Left colon (tissue), 2 donors: ENCODE measurements at regions not wholly inside any gene's neighbourhood (a gene's known extent, or its start where the extent isn't known, plus 50 kb on each side); places are given as distances from the start of the nearest gene placed in this dataset.
"Not testable (repeated sequence)": the region's sequence is repeated elsewhere in the genome, so short reads cannot be mapped to it uniquely, and the experiment has no call there.

Experiments used
- ATAC-seq: fragments of 200-7000 bp; cut with Tn5 transposase; one replicate; pipeline ENCODE4 v1.9.1; 2020; ENCODE audit warnings: mild to moderate bottlenecking, moderate library complexity
- DNase-seq, 2 donors: peaks; one replicate each; pipeline ENCODE4 v3.0.0-alpha.2; 2020
- intact Hi-C, 2 donors: fragments of 100-400 bp; cut with DNase I in 1 of 2; cut with micrococcal nuclease in 1 of 2; formaldehyde crosslinking; loops; one replicate each; pipeline versions ENCODE4 v1.11.2 to v1.14.0; 2022; cut with DNase I, micrococcal nuclease
- donor health status: DM: no; HTN: no; CAD: no.
- donor health status: DM: yes; HTN: yes; CAD: no.

DNA sequence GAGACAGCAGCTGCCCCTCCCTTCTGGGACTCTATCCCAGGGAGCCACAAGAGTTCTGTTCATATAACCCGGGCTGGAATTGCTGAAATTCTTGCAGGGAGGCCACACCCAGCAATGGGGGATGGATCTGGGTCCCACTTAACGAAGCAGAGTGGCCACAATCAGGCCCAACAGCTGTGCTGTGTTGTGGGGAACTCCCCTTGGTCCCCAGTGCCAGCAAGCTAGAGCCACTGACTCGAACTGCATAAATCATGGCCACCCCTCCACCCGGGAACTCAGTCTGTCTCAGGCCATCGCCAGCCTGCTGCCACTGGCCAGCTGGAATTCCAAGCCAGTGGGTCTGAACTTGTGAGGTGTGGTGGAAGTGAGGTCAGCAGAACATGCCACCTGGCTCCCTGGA lies 111.1 kb downstream of the KLF8 start:
- DNase-seq (no peak), ATAC-seq (no peak)
- intact Hi-C loops, result no loop called here

DNA sequence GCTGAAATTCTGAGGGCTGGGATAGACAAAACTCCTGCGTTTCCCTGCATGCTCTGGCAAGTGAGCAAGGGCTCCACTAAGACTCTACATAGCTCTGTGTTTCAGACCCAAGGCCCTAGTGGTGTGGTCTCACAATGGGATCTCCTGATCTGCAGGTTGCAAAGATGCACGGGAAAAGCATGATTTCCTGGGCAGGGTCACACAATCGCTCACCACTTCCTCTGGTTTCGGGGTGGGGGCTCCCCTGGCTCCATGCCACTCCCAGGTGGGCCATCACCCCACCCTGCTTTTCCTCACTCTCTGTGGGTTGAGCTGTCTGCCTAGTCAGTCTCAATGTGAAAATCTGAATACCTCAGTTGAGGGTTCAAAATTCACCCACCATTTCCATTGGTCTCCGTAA lies 111.5 kb downstream of the KLF8 start:
- intact Hi-C loops, result no loop called here
- no peak for DNase-seq
- no peak for ATAC-seq

- intact Hi-C loops, ATAC-seq, DNase-seq: not testable (repeated sequence)
Observed at GRCh38 chrX:56358145-56358544, 126.0 kb downstream of the KLF8 start.

GRCh38 chrX:56365171-56365570 lies 133.0 kb downstream of the KLF8 start:
- intact Hi-C loops, ATAC-seq: not testable (repeated sequence)

DNA sequence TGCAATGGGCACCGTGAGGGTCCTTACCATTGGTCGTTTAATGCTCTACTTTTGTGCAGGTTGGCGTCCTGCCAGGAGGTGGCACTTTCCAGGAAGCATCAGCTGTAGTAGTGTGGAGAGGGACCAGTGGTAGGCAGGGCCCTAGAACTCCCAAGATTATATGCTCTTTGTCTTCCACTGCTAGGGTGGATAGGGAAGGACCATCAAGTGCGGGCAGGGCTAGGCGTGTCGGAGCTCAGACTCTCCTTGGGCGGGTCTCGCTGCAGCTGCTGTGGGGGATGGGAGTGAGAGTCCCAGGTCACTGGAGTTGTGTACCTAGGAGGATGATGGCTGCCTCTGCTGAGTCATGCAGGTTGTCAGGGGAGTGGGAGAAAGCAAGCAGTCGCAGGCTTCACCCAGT lies 134.7 kb downstream of the KLF8 start:
- peak; percentile 34 to 42 for DNase-seq
- intact Hi-C loops, result no loop called here
- peak; percentile 58 for ATAC-seq

More at GRCh38 chrX:56365171-56365570, 133.0 kb downstream of the KLF8 start:
- not testable (repeated sequence) for DNase-seq

DNA sequence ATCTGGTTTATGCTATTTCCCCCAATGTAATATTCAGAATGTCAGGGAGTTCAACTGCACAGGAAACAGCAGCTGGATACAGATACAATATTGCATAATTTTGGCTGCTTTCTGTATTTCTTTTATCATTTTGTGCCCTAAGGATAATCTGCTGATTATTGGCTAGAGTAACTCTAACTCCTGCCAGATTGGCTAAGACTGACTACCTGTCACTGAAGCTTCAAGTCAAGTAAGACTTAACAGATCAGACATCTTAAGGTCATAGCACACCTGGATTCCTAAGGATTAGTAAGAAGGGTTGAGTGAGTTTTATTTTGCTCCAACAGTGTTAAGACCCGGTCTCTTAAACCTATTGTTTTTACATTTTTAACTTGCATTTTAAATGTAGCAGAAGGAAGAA lies 136.8 kb downstream of the KLF8 start:
- intact Hi-C loops, result no loop called here
- DNase-seq (no peak), ATAC-seq (no peak)

DNA sequence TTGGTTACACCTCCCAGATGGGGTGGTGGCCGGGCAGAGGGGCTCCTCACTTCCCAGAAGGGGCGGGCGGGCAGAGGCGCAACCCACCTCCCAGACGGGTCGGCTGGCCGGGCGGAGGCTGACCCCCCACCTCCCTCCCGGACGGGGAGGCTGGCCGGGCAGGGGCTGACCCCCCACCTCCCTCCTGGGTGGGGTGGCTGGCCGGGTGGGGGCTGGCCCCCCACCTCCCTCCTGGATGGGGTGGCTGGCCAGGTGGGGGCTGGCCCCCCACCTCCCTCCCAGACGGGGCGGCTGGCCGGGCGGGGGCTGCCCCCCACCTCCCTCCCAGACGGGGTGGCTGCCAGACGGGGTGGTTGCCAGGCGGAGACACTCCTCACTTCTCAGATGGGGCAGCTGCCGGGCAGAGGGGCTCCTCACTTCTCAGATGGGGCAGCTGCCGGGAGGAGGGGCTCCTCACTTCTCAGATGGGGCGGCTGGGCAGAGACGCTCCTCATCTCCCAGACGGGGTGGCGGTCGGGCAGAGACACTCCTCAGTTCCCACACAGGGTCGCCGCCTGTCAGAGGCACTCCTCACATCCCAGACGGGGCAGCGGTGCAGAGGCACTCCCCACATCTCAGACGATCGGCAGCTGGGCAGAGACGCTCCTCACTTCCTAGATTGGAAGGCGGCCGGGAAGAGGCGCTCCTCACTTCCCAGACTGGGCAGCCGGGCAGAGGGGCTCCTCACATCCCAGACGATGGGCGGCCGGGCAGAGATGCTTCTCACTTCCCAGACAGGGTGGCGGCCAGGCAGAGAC lies 148.0 kb downstream of the KLF8 start:
- DNase-seq, intact Hi-C loops, ATAC-seq: not testable (repeated sequence)

GRCh38 chrX:56382278-56382677 lies 150.1 kb downstream of the KLF8 start:
- DNase-seq (no peak), ATAC-seq (no peak)
- intact Hi-C loops, result no loop called here

DNA sequence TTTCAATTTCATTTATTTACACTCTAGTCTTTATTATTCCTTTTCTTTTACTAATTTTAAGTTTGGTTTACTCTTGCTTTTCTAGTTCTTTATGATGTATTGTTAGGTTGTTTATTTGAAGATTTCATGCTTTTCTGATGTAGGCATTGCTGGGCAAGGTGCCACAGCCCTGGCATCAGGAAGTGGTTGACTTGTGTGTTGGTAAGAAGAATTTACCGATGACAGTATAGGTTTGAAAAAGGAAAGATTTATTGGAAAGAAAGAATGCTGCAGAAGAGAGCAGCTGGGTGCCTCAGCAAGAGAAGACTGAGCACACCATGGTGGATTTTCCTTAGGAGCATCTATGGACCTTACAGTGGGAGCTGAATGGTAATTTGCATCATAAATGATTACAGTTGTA lies 153.2 kb downstream of the KLF8 start:
- intact Hi-C loops, result no loop called here
- ATAC-seq, result no peak
- DNase-seq, result no peak

DNA sequence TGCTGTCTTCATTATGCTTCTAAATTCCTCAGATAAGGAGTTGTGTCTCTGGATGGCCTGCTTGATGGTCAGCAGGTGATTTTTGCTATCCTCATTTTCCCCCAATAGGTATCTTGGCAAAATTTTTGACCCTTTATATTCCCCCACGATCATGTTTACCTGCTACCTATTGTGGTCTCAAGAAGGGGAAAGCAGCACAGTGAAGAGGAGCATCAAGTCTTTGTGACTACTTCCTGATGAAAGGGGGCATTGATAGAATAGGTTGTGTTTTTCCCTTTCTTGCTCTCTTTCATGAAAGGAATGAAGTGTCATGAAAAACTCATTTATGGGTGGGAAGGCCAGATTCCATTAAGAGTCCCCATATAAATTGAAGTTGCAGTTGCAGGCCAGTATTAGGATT lies 153.8 kb downstream of the KLF8 start:
- ATAC-seq, result no peak
- DNase-seq, result no peak
- intact Hi-C loops, result no loop called here

DNA sequence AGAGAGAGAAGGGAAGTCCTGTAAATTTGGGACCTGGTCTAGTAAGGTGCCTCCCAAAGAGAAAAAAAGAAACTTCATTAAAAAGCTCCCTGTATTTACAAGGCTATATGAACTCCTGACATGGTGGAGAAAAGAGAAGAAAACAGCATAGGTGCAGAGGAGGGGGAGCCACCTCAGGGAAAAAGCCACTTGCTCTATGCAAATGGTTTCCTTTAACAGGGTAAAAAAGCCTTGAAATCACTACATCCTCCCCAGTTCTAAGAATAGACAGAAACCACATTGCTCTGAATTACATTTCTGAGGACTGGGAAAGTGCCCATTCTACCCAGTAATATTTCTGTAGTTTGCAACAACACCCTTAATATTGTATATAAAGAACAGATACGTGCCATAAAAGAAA lies 165.5 kb downstream of the KLF8 start:
- intact Hi-C loops, result no loop called here
- DNase-seq (no peak), ATAC-seq (no peak)

DNA sequence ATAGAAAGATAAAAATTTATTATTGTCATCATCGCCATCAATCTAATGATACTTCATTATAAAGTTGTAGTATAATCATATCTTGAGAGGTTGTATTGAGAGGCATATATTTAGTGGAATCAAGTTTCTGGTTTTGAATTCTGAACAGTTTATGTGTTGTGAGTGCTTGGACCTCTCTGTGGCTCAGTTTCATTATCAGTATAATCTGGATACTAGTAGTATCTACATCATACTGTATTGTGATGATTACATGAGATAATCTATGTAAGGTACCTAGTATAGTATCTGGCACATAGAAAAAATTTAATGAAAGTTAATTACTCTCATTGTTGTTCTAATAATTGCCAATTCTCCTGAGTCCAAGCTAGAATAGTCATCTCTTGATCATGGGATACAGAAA lies 161.2 kb upstream of the UBQLN2 start:
- DNase-seq, result no peak
- intact Hi-C loops, result no loop called here
- no peak for ATAC-seq

GRCh38 chrX:56429581-56429980 lies 133.8 kb upstream of the UBQLN2 start:
- ATAC-seq, result no peak
- intact Hi-C loops, result no loop called here
- DNase-seq, result no peak

DNA sequence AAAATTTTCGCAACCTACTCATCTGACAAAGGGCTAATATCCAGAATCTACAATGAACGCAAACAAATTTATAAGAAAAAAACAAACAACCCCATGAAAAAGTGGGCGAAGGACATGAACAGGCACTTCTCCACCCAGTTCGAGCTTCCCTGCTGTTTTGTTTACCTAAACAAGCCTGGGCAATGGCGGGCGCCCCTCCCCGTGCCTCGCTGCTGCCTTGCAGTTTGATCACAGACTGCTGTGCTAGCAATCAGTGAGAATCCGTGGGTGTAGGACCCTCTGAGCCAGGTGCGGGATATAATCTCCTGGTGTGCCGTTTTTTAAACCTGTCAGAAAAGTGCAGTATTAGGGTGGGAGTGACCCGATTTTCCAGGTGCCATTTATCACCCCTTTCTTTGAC lies 111.4 kb upstream of the UBQLN2 start:
- ATAC-seq, DNase-seq, intact Hi-C loops: not testable (repeated sequence)

GRCh38 chrX:56462389-56462788 lies 101.0 kb upstream of the UBQLN2 start:
- no peak for DNase-seq
- ATAC-seq, result no peak
- intact Hi-C loops, result no loop called here

- ATAC-seq, result no peak
- DNase-seq, result no peak
- intact Hi-C loops, result no loop called here
Observed at GRCh38 chrX:56468441-56468840, 95.0 kb upstream of the UBQLN2 start.

DNA sequence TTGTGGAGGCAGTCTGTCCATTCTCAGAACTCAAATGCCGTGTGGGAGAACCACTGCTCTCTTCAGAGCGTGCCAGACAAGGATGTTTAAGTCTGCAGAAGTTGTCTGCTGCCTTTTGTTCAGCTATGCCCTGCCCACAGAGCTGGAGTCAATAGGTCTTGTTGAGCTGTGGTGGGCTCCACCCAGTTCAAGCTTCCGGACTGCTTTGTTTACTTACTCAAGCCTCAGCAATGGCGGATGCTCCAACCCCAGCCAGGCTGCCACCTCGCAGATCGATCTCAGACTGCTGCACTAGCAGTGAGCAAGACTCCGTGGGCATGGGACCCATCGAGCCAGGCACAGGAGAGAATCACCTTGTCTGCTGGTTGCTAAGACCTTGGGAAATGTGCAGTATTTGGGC lies 68.5 kb upstream of the UBQLN2 start:
- DNase-seq, ATAC-seq, intact Hi-C loops: not testable (repeated sequence)

GRCh38 chrX:56498756-56499155 lies 64.7 kb upstream of the UBQLN2 start:
- ATAC-seq, result no peak
- intact Hi-C loops, result no loop called here
- no peak for DNase-seq

- ATAC-seq (no peak), DNase-seq (no peak)
- intact Hi-C loops, result no loop called here
Observed at GRCh38 chrX:56499372-56499771, 64.1 kb upstream of the UBQLN2 start.

GRCh38 chrX:56503941-56504673 lies 59.3 kb upstream of the UBQLN2 start:
- no peak for DNase-seq
- intact Hi-C loops, result no loop called here
- ATAC-seq, result no peak
